IPS-18c (cell line): ENCODE measurements at regions not wholly inside any gene's neighbourhood (a gene's known extent, or its start where the extent isn't known, plus 50 kb on each side); places are given as distances from the start of the nearest gene placed in this dataset.

Experiments used
- H3K4me3 ChIP-seq: 2 replicates; pipeline ENCODE4 v1.7.0; 2013; ENCODE audit warnings: low read depth, mild to moderate bottlenecking, low read length, moderate library complexity; ENCODE audit not compliant: insufficient read depth
- H3K9me3 ChIP-seq: one replicate; pipeline ENCODE4 v1.6.1; 2013; ENCODE audit warnings: mild to moderate bottlenecking, low read length, moderate library complexity; ENCODE audit not compliant: control insufficient read depth, insufficient read depth

DNA sequence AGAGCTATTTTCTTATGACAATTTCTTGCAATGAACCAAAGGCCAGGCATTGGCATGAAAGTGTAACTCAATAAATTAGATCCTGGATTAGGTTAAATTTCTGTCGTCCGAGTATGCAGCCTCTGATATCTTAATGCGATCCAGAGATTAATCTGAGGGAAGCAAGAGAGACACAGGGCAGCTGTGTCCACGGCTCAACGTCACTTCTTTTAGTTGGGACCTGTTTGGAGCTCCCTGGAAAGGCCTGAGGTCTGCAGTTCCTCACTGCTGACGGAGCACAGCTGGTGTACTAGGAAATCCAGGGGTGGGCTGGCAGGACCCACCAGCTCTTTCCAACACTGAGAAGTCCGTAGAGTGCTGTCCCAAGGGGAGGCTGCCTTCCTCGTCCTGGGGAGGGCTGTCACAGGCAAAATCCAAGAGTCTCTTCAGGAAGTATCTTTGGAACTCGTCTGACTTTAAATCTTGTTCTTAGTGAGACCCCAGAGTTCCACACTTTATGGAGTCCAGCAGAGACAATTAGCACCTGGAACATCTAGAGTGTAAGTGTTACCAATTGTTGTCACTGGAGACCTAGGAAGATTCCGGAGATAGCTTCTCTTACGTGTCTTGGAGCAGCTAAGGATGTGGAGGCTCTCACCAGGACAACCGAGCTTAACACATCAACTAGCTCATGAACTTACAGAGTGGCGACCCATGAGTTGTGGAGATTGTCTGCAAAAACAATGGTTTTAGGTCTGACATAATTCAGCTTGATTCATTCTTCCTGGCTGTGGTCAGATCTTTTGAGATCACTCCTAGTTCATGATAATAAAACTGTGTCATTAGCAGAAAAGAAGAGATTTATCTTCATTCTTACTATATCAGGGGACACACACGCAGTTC lies 173.7 kb downstream of the ACKR3 start:
- H3K9me3 ChIP-seq = no peaks in the 10 kb centered on the region
- no peak overlapping the region for H3K4me3 ChIP-seq

- no peak overlapping the region for H3K4me3 ChIP-seq
- no peaks in the 10 kb centered on the region for H3K9me3 ChIP-seq
These were observed 174.3 kb downstream of the ACKR3 start for GRCh38 chr2:236743921-236744280.

DNA sequence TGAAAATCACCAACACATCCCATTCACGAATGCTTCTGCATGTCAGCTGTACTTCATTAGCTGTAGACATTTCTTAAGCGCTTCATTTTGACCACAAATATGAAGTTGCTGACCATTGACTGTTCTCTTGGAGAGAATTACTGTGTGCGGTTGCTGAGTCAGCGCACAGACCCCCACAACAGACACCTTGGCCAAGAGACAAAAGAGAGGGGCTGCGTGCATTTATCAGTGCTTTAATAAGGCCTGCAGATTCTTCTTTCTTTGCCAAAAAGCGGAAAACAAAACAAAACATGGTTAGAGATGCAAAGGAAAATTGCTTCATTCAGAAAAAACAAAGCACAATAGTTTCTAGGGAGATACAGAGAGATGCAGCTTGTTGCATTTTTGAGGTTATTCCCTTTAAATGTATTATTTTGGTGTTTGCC lies 174.7 kb downstream of the ACKR3 start:
- Histone ChIP-seq H3K4me3 (no peak overlapping the region), H3K9me3 (no peaks in the 10 kb centered on the region)

DNA sequence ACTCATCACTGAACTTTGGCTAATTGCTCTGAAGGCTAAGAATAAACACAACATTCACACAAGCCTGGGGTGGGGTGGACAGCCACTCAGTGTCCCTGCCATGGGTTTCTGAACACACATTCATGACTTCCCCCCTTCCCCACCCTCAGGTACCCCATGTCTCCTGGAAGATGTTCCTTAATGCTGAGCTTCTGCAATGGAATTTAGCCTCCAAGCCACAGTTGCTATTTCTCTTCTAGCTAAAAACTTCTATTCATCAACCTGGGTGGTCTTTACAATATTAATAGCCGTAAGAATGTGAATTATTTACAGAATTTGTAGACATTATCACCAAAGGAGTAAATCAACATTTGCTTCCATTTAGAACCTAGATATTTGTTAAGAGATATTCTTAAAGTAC lies 175.1 kb downstream of the ACKR3 start:
- H3K9me3 ChIP-seq = no peaks in the 10 kb centered on the region
- no peak overlapping the region for H3K4me3 ChIP-seq

DNA sequence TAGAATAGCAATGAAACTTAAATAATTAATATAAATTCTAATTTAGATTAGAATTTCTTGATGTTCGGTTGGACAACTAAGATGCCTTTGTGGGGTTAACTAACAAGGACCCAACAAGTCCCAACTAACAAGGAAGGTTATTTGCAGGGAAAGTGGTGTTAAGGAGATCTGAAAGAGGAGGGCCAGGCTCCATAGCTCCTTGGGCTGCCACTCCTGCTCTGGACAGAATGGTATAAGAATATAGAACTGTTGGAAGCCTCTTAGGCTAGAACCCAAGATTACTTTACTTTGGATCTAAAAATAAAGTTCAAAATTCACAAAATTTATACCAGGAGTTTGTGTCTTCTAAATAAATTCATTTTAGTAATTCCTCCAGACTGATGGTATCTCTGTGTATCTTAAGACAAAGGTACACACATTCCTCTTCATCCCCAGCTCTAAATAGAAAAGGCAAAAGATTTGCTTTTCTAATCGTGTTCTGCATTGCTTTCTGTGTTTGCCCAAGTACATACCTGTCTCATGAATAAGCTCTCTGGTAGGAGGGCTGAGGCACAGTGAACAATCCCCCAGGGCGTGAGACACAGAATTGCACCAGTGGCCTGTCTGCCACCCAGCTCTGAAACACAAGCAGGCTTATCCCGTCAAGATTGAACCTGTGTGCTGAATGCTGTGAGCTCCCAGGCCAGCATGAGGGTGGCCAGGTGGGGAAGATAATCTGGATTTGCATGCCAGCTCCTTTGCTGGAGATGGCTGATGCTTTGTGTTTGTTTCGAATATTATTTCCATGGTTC lies 176.0 kb downstream of the ACKR3 start:
- no peak overlapping the region for H3K4me3 ChIP-seq
- no peaks in the 10 kb centered on the region for H3K9me3 ChIP-seq

- no peak overlapping the region for H3K4me3 ChIP-seq
These were observed 177.2 kb downstream of the ACKR3 start for GRCh38 chr2:236746833-236747232.

DNA sequence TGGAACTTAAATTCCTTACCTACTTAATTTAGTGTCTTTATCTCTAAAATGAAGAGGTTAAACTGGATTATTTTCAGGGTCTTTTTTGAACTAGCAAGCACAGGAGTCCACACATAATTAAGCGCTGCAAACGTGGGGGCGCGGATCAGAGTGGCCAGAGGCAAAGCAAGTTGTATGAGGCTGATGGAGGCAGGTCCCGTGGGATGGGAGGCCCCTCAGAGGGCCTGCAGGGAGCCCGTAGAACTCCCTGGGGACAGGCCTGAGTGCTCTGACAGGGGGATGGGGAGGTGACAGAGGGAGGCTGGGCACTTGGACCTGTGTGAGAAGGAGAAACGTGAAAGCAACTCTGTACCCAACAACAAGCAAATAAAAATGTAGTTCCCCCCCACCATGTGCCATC lies 177.8 kb downstream of the ACKR3 start:
- H3K9me3 ChIP-seq = no peaks in the 10 kb centered on the region
- H3K4me3 ChIP-seq = no peak overlapping the region

More at GRCh38 chr2:236746833-236747232, 177.2 kb downstream of the ACKR3 start:
- H3K9me3 ChIP-seq = no peaks in the 10 kb centered on the region

DNA sequence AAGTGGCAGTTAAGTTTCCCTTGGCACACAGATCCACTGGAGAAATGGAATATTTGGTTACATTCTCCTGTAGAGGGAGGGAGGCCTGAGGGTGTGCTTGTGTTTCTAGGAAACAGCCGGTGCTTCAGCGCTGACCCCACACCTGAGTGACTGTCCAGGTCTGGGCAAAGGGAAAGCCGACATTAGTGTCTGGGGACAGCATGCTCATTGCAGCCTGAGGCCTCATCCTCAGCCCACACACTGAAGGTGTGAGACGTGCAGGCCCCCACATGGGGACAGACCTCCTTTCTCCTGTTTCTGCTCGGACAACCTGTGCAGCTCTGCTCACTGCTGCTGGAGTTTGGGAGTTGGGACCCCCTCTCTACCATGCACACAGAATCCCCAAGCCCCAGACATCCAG lies 178.3 kb downstream of the ACKR3 start:
- Histone ChIP-seq H3K4me3 (no peak overlapping the region), H3K9me3 (no peaks in the 10 kb centered on the region)

DNA sequence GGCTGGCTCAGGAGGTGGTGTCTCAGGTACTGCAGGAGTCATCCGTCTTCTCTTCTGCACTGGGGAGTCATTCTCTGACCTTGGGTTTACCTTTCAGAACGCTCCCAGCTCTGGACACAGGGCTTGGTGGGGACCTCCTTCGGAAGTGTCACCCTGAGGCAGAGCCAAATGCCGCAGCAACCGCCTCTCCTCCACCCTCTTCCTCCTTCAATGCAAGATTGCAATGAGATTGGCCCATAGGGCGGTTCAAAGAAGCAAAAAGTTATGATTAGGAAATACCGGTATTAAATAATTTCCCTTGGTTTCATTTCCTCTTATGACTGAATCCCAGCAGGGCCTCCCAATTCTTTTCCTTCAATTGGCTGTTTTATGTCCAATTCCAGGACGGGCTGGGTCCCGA lies 178.8 kb downstream of the ACKR3 start:
- H3K9me3 ChIP-seq = no peaks in the 10 kb centered on the region

DNA sequence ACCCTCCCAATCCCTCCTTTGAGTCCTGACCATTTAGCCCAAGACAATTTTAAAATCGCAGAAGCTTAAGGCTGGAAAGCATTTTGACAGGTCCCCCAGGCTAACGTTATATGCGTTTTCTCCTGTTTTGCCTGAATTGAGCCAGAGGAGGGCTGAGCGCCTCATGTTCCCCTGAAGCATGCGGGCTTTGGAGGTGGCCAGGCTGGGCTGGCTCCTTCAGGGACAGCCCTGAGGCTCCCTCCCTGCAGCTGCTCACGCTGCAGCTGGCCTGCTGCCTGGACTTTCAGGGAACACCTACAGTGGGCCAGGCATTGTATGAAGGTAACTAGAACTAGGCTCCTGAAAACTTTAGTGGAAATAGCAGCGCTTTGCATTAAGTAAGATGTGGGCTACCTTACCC lies 179.2 kb downstream of the ACKR3 start:
- H3K4me3 ChIP-seq = no peak overlapping the region
- no peaks in the 10 kb centered on the region for H3K9me3 ChIP-seq

More for the DNA sequence above, 178.8 kb downstream of the ACKR3 start:
- H3K4me3 ChIP-seq = no peak overlapping the region

GRCh38 chr2:236749346-236749745 lies 179.7 kb downstream of the ACKR3 start:
- H3K9me3 ChIP-seq = no peaks in the 10 kb centered on the region
- no peak overlapping the region for H3K4me3 ChIP-seq

- Histone ChIP-seq H3K4me3 (no peak overlapping the region), H3K9me3 (no peaks in the 10 kb centered on the region)
These were observed 182.5 kb downstream of the ACKR3 start for GRCh38 chr2:236752096-236752495.

GRCh38 chr2:236753606-236754270 lies 184.1 kb downstream of the ACKR3 start:
- Histone ChIP-seq H3K9me3 (no peaks in the 10 kb centered on the region), H3K4me3 (no peak overlapping the region)

GRCh38 chr2:236754271-236754944 lies 184.8 kb downstream of the ACKR3 start:
- Histone ChIP-seq H3K4me3 (no peak overlapping the region), H3K9me3 (no peaks in the 10 kb centered on the region)

DNA sequence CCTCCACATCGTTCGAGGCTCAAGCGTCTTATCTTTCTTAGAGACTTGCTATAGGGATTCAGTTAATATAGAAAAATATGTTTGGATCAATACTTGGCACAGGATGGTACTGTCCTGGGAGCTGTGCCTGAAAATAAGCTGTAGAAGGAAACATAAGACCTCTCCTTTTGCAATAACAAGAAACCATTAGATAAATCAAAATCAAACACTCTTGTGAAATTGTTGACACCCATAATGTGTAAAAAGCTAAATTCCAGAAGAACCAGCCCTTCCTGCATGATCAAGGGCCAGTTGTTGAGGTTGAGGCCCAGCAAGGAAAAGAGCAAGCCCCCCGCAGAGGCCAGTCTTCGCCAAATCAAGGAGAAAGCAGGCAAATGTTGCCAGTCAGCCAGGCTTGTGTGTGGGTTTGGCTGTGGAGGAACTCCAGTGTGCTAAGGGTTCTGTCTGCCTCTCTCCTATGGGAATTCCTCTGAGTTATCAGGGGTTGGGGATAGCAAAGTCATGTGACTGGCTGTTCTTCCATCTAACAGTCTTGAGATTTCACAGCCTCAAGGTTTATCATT lies 185.7 kb downstream of the ACKR3 start:
- Histone ChIP-seq H3K9me3 (no peaks in the 10 kb centered on the region), H3K4me3 (no peak overlapping the region)

DNA sequence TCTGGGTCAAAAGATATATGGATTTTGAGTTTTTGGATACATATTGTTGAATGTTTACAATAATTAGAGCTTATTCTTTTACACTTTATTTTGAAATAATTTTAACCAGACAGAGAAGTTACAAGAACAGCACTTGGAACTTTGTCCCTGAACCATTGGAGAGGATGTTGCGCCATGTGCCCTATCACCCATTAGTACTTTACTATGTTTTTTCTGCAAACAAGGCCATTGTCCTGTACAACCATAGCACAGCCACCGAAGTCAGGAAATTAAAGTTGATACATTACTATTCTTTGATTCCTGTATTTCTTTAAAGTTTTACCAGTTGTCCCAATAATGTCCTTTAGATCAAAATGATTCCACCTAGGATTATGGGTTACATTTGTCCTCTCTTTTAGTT lies 188.8 kb downstream of the ACKR3 start:
- Histone ChIP-seq H3K9me3 (no peaks in the 10 kb centered on the region), H3K4me3 (no peak overlapping the region)

DNA sequence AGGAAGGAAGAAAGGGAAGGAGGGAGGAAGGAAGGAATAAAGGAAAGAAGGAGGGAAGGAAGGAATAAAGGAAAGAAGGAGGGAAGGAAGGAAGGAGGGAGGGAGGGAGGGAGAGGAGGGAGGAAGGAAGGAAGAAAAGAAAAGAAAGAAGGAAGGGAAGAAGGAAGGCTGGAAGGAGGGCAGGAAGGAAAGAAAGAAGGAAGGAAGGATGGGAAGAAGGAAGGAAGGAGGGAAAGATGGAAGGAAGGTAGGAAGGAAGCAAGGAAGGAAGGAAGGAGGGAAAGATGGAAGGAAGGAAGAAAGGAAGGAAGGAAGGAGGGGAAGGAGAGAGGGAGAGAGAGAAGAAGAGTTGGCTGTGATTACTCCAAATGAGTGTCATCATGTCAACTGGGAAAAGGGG lies 190.6 kb downstream of the ACKR3 start:
- Histone ChIP-seq H3K4me3 (no peak overlapping the region), H3K9me3 (no peaks in the 10 kb centered on the region)
